ENCODE measurements at regions not wholly inside any gene's neighbourhood (a gene's known extent, or its start where the extent isn't known, plus 50 kb on each side); places are given as distances from the start of the nearest gene placed in this dataset.

DNA sequence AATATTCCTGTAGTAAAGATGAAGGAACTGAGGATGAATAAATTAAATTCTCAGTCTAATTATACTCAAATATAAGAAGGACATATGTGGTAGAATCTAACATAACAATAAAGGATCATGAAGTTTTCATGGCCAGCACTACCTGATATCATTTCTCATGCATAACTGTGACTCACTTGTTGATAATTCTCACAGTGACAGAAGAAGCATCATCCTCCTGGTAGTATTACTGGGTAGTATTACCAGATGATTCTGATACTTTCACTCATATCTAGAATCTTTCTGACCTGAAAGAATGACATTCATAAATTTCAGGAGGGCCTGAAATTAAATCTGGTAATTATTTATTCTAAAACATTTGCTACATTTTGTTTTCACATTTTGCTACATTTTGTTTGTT is 1375.0 kb downstream of the EPHA7 start:
- TF ChIP-seq, protein P1, sequence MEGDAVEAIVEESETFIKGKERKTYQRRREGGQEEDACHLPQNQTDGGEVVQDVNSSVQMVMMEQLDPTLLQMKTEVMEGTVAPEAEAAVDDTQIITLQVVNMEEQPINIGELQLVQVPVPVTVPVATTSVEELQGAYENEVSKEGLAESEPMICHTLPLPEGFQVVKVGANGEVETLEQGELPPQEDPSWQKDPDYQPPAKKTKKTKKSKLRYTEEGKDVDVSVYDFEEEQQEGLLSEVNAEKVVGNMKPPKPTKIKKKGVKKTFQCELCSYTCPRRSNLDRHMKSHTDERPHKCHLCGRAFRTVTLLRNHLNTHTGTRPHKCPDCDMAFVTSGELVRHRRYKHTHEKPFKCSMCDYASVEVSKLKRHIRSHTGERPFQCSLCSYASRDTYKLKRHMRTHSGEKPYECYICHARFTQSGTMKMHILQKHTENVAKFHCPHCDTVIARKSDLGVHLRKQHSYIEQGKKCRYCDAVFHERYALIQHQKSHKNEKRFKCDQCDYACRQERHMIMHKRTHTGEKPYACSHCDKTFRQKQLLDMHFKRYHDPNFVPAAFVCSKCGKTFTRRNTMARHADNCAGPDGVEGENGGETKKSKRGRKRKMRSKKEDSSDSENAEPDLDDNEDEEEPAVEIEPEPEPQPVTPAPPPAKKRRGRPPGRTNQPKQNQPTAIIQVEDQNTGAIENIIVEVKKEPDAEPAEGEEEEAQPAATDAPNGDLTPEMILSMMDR (IDR thresholded peaks at IDR 0.05; ENCODE audit: low read depth, low read length, missing input control), result no peak
- TF ChIP-seq GABPA (IDR thresholded peaks at IDR 0.05 in 1 of 2, conservative IDR thresholded peaks at IDR 0.05 in 1 of 2) (no peak), EGR1 (IDR thresholded peaks at IDR 0.05; ENCODE audit: low read depth in 2 of 2) (no peak), SP1 (IDR thresholded peaks at IDR 0.05) (no peak), FOXA1 (IDR thresholded peaks at IDR 0.05) (no peak), JUND (IDR thresholded peaks at IDR 0.05) (no peak), RAD21 (IDR thresholded peaks at IDR 0.05) (no peak), YY1 (IDR thresholded peaks at IDR 0.05) (no peak), NR2F2 (IDR thresholded peaks at IDR 0.05) (no peak)
- TF ChIP-seq, protein P2, sequence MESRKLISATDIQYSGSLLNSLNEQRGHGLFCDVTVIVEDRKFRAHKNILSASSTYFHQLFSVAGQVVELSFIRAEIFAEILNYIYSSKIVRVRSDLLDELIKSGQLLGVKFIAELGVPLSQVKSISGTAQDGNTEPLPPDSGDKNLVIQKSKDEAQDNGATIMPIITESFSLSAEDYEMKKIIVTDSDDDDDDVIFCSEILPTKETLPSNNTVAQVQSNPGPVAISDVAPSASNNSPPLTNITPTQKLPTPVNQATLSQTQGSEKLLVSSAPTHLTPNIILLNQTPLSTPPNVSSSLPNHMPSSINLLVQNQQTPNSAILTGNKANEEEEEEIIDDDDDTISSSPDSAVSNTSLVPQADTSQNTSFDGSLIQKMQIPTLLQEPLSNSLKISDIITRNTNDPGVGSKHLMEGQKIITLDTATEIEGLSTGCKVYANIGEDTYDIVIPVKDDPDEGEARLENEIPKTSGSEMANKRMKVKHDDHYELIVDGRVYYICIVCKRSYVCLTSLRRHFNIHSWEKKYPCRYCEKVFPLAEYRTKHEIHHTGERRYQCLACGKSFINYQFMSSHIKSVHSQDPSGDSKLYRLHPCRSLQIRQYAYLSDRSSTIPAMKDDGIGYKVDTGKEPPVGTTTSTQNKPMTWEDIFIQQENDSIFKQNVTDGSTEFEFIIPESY (IDR thresholded peaks at IDR 0.05), result no peak
- TF ChIP-seq, protein P3, sequence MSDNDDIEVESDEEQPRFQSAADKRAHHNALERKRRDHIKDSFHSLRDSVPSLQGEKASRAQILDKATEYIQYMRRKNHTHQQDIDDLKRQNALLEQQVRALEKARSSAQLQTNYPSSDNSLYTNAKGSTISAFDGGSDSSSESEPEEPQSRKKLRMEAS (IDR thresholded peaks at IDR 0.05), result no peak
- TF ChIP-seq, protein P4, sequence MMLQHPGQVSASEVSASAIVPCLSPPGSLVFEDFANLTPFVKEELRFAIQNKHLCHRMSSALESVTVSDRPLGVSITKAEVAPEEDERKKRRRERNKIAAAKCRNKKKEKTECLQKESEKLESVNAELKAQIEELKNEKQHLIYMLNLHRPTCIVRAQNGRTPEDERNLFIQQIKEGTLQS (IDR thresholded peaks at IDR 0.05), result no peak
- TF ChIP-seq, protein P5, sequence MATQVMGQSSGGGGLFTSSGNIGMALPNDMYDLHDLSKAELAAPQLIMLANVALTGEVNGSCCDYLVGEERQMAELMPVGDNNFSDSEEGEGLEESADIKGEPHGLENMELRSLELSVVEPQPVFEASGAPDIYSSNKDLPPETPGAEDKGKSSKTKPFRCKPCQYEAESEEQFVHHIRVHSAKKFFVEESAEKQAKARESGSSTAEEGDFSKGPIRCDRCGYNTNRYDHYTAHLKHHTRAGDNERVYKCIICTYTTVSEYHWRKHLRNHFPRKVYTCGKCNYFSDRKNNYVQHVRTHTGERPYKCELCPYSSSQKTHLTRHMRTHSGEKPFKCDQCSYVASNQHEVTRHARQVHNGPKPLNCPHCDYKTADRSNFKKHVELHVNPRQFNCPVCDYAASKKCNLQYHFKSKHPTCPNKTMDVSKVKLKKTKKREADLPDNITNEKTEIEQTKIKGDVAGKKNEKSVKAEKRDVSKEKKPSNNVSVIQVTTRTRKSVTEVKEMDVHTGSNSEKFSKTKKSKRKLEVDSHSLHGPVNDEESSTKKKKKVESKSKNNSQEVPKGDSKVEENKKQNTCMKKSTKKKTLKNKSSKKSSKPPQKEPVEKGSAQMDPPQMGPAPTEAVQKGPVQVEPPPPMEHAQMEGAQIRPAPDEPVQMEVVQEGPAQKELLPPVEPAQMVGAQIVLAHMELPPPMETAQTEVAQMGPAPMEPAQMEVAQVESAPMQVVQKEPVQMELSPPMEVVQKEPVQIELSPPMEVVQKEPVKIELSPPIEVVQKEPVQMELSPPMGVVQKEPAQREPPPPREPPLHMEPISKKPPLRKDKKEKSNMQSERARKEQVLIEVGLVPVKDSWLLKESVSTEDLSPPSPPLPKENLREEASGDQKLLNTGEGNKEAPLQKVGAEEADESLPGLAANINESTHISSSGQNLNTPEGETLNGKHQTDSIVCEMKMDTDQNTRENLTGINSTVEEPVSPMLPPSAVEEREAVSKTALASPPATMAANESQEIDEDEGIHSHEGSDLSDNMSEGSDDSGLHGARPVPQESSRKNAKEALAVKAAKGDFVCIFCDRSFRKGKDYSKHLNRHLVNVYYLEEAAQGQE (IDR thresholded peaks at IDR 0.05), result no peak

Measured in liver (tissue), 3 donors.